ENCODE measurements at regions not wholly inside any gene's neighbourhood (a gene's known extent, or its start where the extent isn't known, plus 50 kb on each side); places are given as distances from the start of the nearest gene placed in this dataset.

DNA sequence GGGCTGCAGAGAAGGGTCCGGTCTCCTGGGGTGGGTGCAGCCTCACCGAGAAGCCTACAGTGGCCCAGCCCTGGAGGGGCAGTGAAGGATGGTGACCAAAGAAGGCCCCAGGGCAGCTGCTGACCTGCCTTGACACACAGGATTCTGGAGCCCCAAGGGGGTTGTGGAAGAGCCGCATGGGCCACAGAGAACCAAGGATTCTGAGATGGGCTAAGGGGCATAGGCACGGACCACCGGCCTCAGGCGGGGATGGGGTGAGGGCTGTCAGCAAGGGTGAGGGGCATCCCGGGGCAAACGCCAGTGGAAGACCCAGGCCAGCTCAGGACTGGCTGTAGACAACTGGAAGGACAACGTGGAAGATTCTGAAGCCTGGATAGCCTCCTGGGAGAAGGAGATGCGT is 151.6 kb downstream of the TEX29 start:
- no peak overlapping the region for H3K9ac ChIP-seq (ENCODE audit: extremely low read depth, insufficient read length, low read length)
- H4K5ac ChIP-seq (ENCODE audit: insufficient read length, low read depth, low read length), result no peak overlapping the region
- no CpG with 5 or more reads among the region's 10 CpGs for WGBS (ENCODE audit: extremely low coverage, insufficient read length, low lambda C conversion rate)
- no peaks in the 10 kb centered on the region; a peak in 1 of 7 replicates for H3K36me3 Mint-ChIP-seq (ENCODE audit: insufficient read depth in 1 of 3, low read depth in 3 of 3)
- H3K27me3 Mint-ChIP-seq (ENCODE audit: low read depth), result peaks cover 8% of the 10 kb centered on the region
- no peak overlapping the region for H2AFZ ChIP-seq (ENCODE audit: low read length)
- H3K56ac ChIP-seq (ENCODE audit: insufficient read length, low read depth, low read length), result no peak overlapping the region
- no peak overlapping the region for H2AK5ac ChIP-seq (ENCODE audit: insufficient read length, low read length)
- H4K8ac ChIP-seq (replicated peaks; ENCODE audit: insufficient read length, low read depth, low read length), result no peak overlapping the region
- H4K91ac ChIP-seq (ENCODE audit: insufficient read length, low read depth, low read length), result no peak overlapping the region
- H3K27ac ChIP-seq (ENCODE audit: insufficient read length, low read depth, low read length), result no peak overlapping the region
- H3K14ac ChIP-seq (ENCODE audit: insufficient read depth, low read length), result no peak overlapping the region
- H3K9me3 Mint-ChIP-seq, result peaks cover 0 to under 1% of the 10 kb centered on the region in 2 experiments; a peak in 2 of 5 replicates
- H3K27ac Mint-ChIP-seq, result no peak overlapping the region
- no peak overlapping the region for H2BK12ac ChIP-seq (ENCODE audit: insufficient read length, low read depth, low read length)
- DNase-seq, result no peak
- no peak overlapping the region for H3T11ph ChIP-seq (ENCODE audit: low read length)
- H3K4me1 ChIP-seq (ENCODE audit: insufficient read depth, low read length), result no peaks in the 10 kb centered on the region
- H3K9me3 ChIP-seq (ENCODE audit: control insufficient read depth, low read depth, low read length), result no peaks in the 10 kb centered on the region
- H3K4me2 ChIP-seq (ENCODE audit: insufficient read depth, insufficient read length, low read length), result no peak overlapping the region
- no peak overlapping the region for H2BK5ac ChIP-seq (ENCODE audit: insufficient read length, low read length)
- no peak overlapping the region for H2BK15ac ChIP-seq (ENCODE audit: low read depth, low read length)
- no peak overlapping the region for H3K4me3 Mint-ChIP-seq
- H3K4ac ChIP-seq (ENCODE audit: low read depth, low read length), result no peak overlapping the region
- TF ChIP-seq CTCF (conservative IDR thresholded peaks at IDR 0.05), result no peak
- no peaks in the 10 kb centered on the region for H3K27me3 ChIP-seq (ENCODE audit: insufficient read depth, low read length)
- H3K23ac ChIP-seq (ENCODE audit: insufficient read length, low read depth, low read length), result no peak overlapping the region
- no peak overlapping the region for H2BK120ac ChIP-seq (ENCODE audit: low read depth, low read length, poor library complexity, severe bottlenecking)
- H3K79me1 ChIP-seq (ENCODE audit: insufficient read depth, low read depth, low read length, poor library complexity, severe bottlenecking), result no peaks in the 10 kb centered on the region
- no peaks in the 10 kb centered on the region for H3K23me2 ChIP-seq (ENCODE audit: insufficient read length, low read depth, low read length, poor library complexity, severe bottlenecking)
- no peaks in the 10 kb centered on the region for H4K20me1 ChIP-seq (ENCODE audit: control insufficient read depth, insufficient read depth, insufficient read length)
- H3K18ac ChIP-seq (ENCODE audit: insufficient read length, low read depth, low read length), result no peak overlapping the region
- H3K79me2 ChIP-seq (ENCODE audit: insufficient read depth, low read length), result no peaks in the 10 kb centered on the region
- no peak overlapping the region for H2BK20ac ChIP-seq (ENCODE audit: low read depth, low read length, poor library complexity, severe bottlenecking)
- H3K4me1 Mint-ChIP-seq, result peaks cover 3 to 4% of the 10 kb centered on the region in 2 experiments; a peak in 2 of 4 replicates
